Parathyroid adenoma (tissue), 2 donors: ENCODE measurements at regions not wholly inside any gene's neighbourhood (a gene's known extent, or its start where the extent isn't known, plus 50 kb on each side); places are given as distances from the start of the nearest gene placed in this dataset.

Experiments used
- H2AFZ ChIP-seq: fragments of 300-600 bp; sonication (generic); one replicate; pipeline ENCODE4 v1.7.0; 2017; ENCODE audit warnings: antibody characterized with exemption, mild to moderate bottlenecking
- H3K27ac ChIP-seq: fragments of 300-600 bp; sonication (generic); one replicate; pipeline ENCODE4 v1.7.0; 2017
- H3K27me3 ChIP-seq: fragments of 300-600 bp; sonication (generic); one replicate; pipeline ENCODE4 v1.7.0; 2017; ENCODE audit warnings: low read length; ENCODE audit not compliant: control insufficient read depth, insufficient read depth
- H3K36me3 ChIP-seq: fragments of 300-600 bp; sonication (generic); one replicate; pipeline ENCODE4 v1.7.0; 2017; ENCODE audit warnings: low read length; ENCODE audit not compliant: control insufficient read depth, insufficient read depth
- H3K4me1 ChIP-seq: fragments of 300-600 bp; sonication (generic); one replicate; pipeline ENCODE4 v1.7.0; 2017; ENCODE audit warnings: control low read depth
- H3K4me2 ChIP-seq: fragments of 300-600 bp; sonication (generic); one replicate; pipeline ENCODE4 v1.7.0; 2017; ENCODE audit warnings: low read length
- H3K4me3 ChIP-seq: fragments of 300-600 bp; sonication (generic); one replicate; pipeline ENCODE4 v1.7.0; 2017; ENCODE audit warnings: low read depth, low read length
- H3K79me2 ChIP-seq: fragments of 300-600 bp; sonication (generic); one replicate; pipeline ENCODE4 v1.7.0; 2017; ENCODE audit warnings: control low read depth
- H3K9ac ChIP-seq: fragments of 300-600 bp; sonication (generic); one replicate; pipeline ENCODE4 v1.7.0; 2017; ENCODE audit warnings: mild to moderate bottlenecking
- H3K9me3 ChIP-seq: fragments of 300-600 bp; sonication (generic); one replicate; pipeline ENCODE4 v1.7.0; 2017; ENCODE audit warnings: low read length; ENCODE audit not compliant: control insufficient read depth
- TF ChIP-seq, protein P1 (sequence below): fragments of 300-600 bp; sonication (generic); IDR thresholded peaks from one replicate; pipeline ENCODE4 v1.7.0; 2017; ENCODE audit warnings: antibody characterized with exemption, mild to moderate bottlenecking
- donor health status: primary hyperparathyroidism.

DNA sequence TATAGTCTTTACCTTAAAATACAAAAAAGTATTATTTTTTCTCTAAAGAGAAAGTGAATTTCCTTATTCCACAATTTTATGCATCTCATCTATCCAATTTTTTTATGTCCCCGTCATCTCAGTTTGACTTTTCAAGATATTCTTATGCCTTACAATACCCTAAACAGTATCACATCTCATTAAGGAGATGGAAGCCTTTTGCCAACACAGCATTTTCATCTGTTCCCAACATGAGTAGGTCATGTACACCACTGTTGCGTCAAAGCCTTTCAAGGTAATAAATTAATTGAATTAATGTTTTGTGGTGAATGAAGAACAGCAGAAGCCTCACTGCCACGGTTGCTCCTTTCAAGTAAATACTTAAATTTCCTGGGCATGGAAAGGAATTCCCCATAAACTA is 299.4 kb downstream of the EPHA4 start:
- H3K4me2 ChIP-seq = no peak overlapping the region
- no peaks in the 10 kb centered on the region for H3K27me3 ChIP-seq
- H3K9me3 ChIP-seq = no peaks in the 10 kb centered on the region
- no peak overlapping the region for H3K9ac ChIP-seq
- H3K4me3 ChIP-seq = no peak overlapping the region
- no peak overlapping the region for H3K27ac ChIP-seq
- no peaks in the 10 kb centered on the region for H3K79me2 ChIP-seq
- H3K36me3 ChIP-seq = no peaks in the 10 kb centered on the region
- TF ChIP-seq, protein P1, sequence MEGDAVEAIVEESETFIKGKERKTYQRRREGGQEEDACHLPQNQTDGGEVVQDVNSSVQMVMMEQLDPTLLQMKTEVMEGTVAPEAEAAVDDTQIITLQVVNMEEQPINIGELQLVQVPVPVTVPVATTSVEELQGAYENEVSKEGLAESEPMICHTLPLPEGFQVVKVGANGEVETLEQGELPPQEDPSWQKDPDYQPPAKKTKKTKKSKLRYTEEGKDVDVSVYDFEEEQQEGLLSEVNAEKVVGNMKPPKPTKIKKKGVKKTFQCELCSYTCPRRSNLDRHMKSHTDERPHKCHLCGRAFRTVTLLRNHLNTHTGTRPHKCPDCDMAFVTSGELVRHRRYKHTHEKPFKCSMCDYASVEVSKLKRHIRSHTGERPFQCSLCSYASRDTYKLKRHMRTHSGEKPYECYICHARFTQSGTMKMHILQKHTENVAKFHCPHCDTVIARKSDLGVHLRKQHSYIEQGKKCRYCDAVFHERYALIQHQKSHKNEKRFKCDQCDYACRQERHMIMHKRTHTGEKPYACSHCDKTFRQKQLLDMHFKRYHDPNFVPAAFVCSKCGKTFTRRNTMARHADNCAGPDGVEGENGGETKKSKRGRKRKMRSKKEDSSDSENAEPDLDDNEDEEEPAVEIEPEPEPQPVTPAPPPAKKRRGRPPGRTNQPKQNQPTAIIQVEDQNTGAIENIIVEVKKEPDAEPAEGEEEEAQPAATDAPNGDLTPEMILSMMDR = no peak
- no peaks in the 10 kb centered on the region for H3K4me1 ChIP-seq
- H2AFZ ChIP-seq = no peak overlapping the region

DNA sequence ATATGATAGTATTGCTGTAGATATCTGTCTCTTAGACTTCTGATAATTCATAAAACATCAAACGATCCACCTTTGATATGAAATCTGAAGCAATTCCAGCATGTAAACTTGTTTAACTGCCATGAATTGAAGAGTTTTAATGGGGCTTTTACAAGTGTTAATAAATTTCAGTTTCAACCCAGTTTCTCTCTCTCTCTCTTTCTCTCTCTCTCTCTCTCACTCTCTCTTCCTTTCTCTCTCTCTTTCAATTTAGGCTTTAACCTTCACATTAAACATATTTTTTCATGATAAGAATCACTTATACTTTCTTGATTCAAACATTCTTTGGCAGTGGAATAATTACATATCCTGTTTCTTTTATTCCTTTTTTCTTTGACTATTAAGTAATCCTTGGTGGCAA is 296.1 kb downstream of the EPHA4 start:
- TF ChIP-seq, protein P1 = no peak
- Histone ChIP-seq H3K27ac (no peak overlapping the region), H3K36me3 (no peaks in the 10 kb centered on the region)

DNA sequence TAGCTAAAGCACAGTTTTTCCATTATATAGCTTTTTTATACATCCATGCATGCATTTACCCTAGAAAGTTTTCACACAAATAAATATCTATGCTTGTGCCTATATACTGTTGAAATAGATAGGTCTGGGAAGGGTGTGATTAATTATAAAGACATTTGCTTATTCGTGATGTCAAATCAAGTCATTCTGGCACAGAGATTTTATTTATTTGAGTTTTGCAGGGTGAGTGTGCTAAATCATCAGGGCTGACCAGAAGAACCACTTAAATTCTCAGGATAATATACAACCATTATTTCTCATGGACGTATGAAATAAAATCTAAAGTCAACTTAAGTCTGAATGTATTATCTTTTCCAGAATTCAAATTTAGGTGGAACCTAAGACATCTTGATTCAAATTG is 295.5 kb downstream of the EPHA4 start:
- no peak overlapping the region for H3K4me2 ChIP-seq
- TF ChIP-seq, protein P1 = no peak
- H3K4me3 ChIP-seq = no peak overlapping the region
- no peak overlapping the region for H2AFZ ChIP-seq
- no peaks in the 10 kb centered on the region for H3K79me2 ChIP-seq
- no peaks in the 10 kb centered on the region for H3K4me1 ChIP-seq
- H3K9me3 ChIP-seq = no peaks in the 10 kb centered on the region
- no peak overlapping the region for H3K27ac ChIP-seq
- no peaks in the 10 kb centered on the region for H3K27me3 ChIP-seq
- H3K36me3 ChIP-seq = no peaks in the 10 kb centered on the region
- no peak overlapping the region for H3K9ac ChIP-seq

More for the DNA sequence above, 296.1 kb downstream of the EPHA4 start:
- Histone ChIP-seq H3K9ac (no peak overlapping the region), H3K79me2 (no peaks in the 10 kb centered on the region), H3K4me1 (no peaks in the 10 kb centered on the region), H3K4me3 (no peak overlapping the region), H2AFZ (no peak overlapping the region), H3K4me2 (no peak overlapping the region), H3K27me3 (no peaks in the 10 kb centered on the region), H3K9me3 (no peaks in the 10 kb centered on the region)

DNA sequence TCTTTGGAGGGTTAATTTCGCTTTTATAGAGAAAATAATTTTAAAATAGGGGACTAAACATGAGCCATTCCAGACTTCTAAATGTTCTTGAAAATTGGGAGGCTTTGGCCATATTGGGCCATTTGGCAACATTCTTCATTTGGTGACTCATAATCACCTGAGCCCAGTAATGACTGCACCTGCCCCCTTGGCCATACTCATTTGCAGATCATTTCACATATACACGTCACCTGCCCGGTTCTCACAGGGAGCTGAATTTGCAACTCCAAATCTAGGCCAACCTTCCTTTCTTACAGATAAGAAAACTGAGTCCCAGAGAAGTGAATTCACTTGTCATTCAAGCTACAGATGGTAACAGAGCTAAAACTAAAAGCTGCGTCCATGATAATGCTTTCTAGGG is 289.7 kb downstream of the EPHA4 start:
- Histone ChIP-seq H3K79me2 (no peaks in the 10 kb centered on the region), H3K4me3 (no peak overlapping the region), H3K36me3 (no peaks in the 10 kb centered on the region), H3K27ac (no peak overlapping the region), H3K4me2 (no peak overlapping the region), H3K4me1 (no peaks in the 10 kb centered on the region), H2AFZ (no peak overlapping the region), H3K9me3 (no peaks in the 10 kb centered on the region), H3K9ac (no peak overlapping the region), H3K27me3 (no peaks in the 10 kb centered on the region)
- TF ChIP-seq, protein P1 = no peak

DNA sequence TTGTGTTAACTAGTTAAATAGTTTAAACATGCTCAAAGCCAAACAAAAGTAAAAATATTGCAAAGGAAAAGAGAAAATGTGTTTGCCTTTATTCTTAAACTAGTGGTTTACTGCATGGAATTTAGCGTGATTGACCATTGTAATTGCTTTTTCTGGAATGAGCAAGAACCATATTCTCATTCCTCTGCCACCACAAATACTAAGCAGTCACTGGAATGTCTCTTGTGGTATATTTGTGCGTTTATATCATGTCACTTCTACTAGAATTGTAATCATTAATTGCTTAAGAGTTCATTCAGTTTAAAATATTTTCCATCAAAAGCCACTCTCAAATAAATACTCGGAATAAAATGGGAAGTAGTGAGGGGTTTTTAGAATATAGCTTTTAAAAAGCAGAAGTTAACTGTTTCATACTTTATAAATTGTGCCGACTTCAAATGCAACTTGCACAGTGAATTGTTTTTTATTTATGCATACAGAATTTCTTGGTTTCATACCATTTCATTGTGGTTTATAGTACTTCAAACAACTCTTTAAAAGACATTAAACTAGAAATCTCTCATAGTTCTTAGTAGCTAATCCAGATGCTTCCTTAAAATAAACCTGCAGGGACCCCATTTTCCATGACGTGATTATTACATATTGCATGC is 288.1 kb downstream of the EPHA4 start:
- TF ChIP-seq, protein P1 = no peak
- Histone ChIP-seq H3K9me3 (no peaks in the 10 kb centered on the region), H3K36me3 (no peaks in the 10 kb centered on the region), H2AFZ (no peak overlapping the region), H3K4me3 (no peak overlapping the region), H3K4me2 (no peak overlapping the region), H3K27ac (no peak overlapping the region), H3K27me3 (no peaks in the 10 kb centered on the region), H3K79me2 (no peaks in the 10 kb centered on the region), H3K9ac (no peak overlapping the region), H3K4me1 (no peaks in the 10 kb centered on the region)
